Neural progenitor cell (in vitro differentiated cells): ENCODE measurements at regions not wholly inside any gene's neighbourhood (a gene's known extent, or its start where the extent isn't known, plus 50 kb on each side); places are given as distances from the start of the nearest gene placed in this dataset.

ENCODE experiments used
- DNase-seq: peaks from one replicate; pipeline ENCODE4 v3.0.0-alpha.2; 2016; ENCODE audit warnings: low spot score
- H2AFZ ChIP-seq: fragments of 200-600 bp; sonication (generic); replicated peaks from 2 replicates; pipeline ENCODE4 v1.6.1; 2016; ENCODE audit warnings: antibody characterized with exemption
- H3F3A ChIP-seq: fragments of 200-600 bp; sonication (generic); 2 replicates; pipeline ENCODE4 v1.6.1; 2016; ENCODE audit warnings: antibody characterized with exemption, low read depth
- H3K27ac ChIP-seq: fragments of 200-600 bp; sonication (generic); 2 replicates; pipeline ENCODE4 v1.5.1; 2016; ENCODE audit warnings: mild to moderate bottlenecking
- H3K27me3 ChIP-seq: fragments of 200-600 bp; sonication (generic); 2 replicates; pipeline ENCODE4 v1.6.1; 2016; ENCODE audit warnings: mild to moderate bottlenecking, moderate library complexity
- H3K36me3 ChIP-seq: fragments of 200-600 bp; sonication (generic); 2 replicates; pipeline ENCODE4 v1.5.1; 2016
- H3K4me1 ChIP-seq: fragments of 200-600 bp; sonication (generic); 2 replicates; pipeline ENCODE4 v1.6.1; 2016; ENCODE audit warnings: mixed run types
- H3K4me2 ChIP-seq: fragments of 200-600 bp; sonication (generic); 2 replicates; pipeline ENCODE4 v1.6.1; 2016
- H3K4me3 ChIP-seq: fragments of 200-600 bp; sonication (generic); 2 replicates; pipeline ENCODE4 v1.5.1; 2016
- H3K79me2 ChIP-seq: fragments of 200-600 bp; sonication (generic); 2 replicates; pipeline ENCODE4 v1.6.1; 2016; ENCODE audit warnings: low read depth
- H3K9ac ChIP-seq: fragments of 200-600 bp; sonication (generic); 2 replicates; pipeline ENCODE4 v1.6.1; 2016
- H3K9me3 ChIP-seq: fragments of 200-600 bp; sonication (generic); 2 replicates; pipeline ENCODE4 v1.5.1; 2016; ENCODE audit warnings: low read depth
- H4K20me1 ChIP-seq: fragments of 200-600 bp; sonication (generic); 2 replicates; pipeline ENCODE4 v1.6.1; 2016; ENCODE audit warnings: low read depth
- H3K27ac Mint-ChIP-seq: 3 replicates; pipeline ENCODE4 v1.8.0; 2021; ENCODE audit warnings: mixed read lengths
- H3K27me3 Mint-ChIP-seq: 2 replicates; pipeline ENCODE4 v1.8.0; 2022; ENCODE audit warnings: low read depth, mild to moderate bottlenecking, inconsistent platforms, moderate library complexity, mixed read lengths; ENCODE audit not compliant: insufficient read depth
- H3K36me3 Mint-ChIP-seq: 3 replicates; pipeline ENCODE4 v1.8.0; 2021; ENCODE audit warnings: mixed read lengths
- H3K4me1 Mint-ChIP-seq: 3 replicates; pipeline ENCODE4 v1.8.0; 2021; ENCODE audit warnings: mixed read lengths
- H3K4me3 Mint-ChIP-seq: 3 replicates; pipeline ENCODE4 v1.8.0; 2021; ENCODE audit warnings: mild to moderate bottlenecking, moderate library complexity, mixed read lengths
- H3K9me3 Mint-ChIP-seq: 3 replicates; pipeline ENCODE4 v1.8.0; 2020; ENCODE audit warnings: mixed read lengths
- EZH2 ChIP-seq: fragments of 200-600 bp; sonication (generic); IDR thresholded peaks from 2 replicates; pipeline ENCODE4 v1.6.1; 2017; ENCODE audit warnings: antibody characterized with exemption, mild to moderate bottlenecking, moderate library complexity
- EZH2phosphoT487 ChIP-seq: fragments of 200-600 bp; sonication (generic); IDR thresholded peaks from 2 replicates; pipeline ENCODE4 v1.6.1; 2017; ENCODE audit warnings: antibody characterized with exemption
- TF ChIP-seq, protein P1 (sequence below): fragments of 200-600 bp; sonication (generic); IDR thresholded peaks from 2 replicates; pipeline ENCODE4 v1.5.1; 2017; ENCODE audit warnings: antibody characterized with exemption, mild to moderate bottlenecking

DNA sequence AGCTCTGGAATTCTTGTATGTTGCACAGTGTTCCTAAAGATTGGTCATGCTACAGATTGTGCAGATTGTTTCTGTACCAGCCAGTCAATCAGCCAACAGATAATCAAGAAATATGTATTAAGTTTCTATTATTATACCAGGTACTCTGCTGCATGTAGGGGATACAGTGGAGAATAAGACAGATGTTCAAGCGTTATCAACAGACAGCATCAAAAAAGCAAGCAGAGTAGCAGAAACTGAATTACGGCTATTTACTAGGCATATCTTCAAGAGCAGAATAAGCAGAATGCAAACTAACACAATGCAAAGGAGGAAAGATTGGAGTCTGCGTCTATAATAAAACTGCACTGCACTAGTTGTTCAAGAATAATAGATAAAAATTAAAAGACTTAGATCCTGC is 278.6 kb downstream of the ETS1 start:
- H2AFZ ChIP-seq, result no peak overlapping the region
- H3K4me1 Mint-ChIP-seq, result no peaks in the 10 kb centered on the region
- no peak overlapping the region for H3K27ac Mint-ChIP-seq
- H3K27ac ChIP-seq, result no peak overlapping the region
- H3K4me3 ChIP-seq, result no peak overlapping the region
- peaks cover 2% of the 10 kb centered on the region for H3K27me3 Mint-ChIP-seq
- TF ChIP-seq EZH2phosphoT487 (no peak), EZH2 (no peak)
- TF ChIP-seq, protein P1, sequence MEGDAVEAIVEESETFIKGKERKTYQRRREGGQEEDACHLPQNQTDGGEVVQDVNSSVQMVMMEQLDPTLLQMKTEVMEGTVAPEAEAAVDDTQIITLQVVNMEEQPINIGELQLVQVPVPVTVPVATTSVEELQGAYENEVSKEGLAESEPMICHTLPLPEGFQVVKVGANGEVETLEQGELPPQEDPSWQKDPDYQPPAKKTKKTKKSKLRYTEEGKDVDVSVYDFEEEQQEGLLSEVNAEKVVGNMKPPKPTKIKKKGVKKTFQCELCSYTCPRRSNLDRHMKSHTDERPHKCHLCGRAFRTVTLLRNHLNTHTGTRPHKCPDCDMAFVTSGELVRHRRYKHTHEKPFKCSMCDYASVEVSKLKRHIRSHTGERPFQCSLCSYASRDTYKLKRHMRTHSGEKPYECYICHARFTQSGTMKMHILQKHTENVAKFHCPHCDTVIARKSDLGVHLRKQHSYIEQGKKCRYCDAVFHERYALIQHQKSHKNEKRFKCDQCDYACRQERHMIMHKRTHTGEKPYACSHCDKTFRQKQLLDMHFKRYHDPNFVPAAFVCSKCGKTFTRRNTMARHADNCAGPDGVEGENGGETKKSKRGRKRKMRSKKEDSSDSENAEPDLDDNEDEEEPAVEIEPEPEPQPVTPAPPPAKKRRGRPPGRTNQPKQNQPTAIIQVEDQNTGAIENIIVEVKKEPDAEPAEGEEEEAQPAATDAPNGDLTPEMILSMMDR, result no peak
- H3K4me1 ChIP-seq, result no peaks in the 10 kb centered on the region
- H3K9me3 ChIP-seq, result no peaks in the 10 kb centered on the region
- H3K9me3 Mint-ChIP-seq, result peaks cover 3% of the 10 kb centered on the region
- H3K79me2 ChIP-seq, result no peaks in the 10 kb centered on the region
- DNase-seq, result no peak
- no peaks in the 10 kb centered on the region for H4K20me1 ChIP-seq
- H3F3A ChIP-seq, result no peaks in the 10 kb centered on the region
- no peak overlapping the region for H3K4me3 Mint-ChIP-seq
- H3K36me3 ChIP-seq, result no peaks in the 10 kb centered on the region
- H3K4me2 ChIP-seq, result no peak overlapping the region
- no peaks in the 10 kb centered on the region for H3K36me3 Mint-ChIP-seq
- H3K27me3 ChIP-seq, result no peaks in the 10 kb centered on the region
- no peak overlapping the region for H3K9ac ChIP-seq

DNA sequence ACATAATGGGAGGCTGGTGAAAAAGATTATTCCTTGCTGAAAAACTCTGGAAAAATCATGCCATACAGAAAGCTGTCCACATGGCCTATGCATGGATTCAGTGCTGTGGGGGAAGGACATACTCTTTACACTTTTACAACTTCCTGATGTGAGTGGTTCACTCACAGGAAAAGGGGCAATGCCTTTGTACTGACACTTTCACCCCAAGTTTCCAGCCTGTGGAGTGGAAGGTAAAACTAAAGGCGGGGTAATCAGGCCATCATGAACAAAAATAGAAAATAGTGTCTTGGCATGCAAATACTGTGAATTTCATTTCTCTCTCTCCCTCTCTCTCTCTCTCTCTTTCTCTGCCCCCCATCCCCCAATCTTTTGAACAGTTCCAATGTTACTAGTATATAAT is 281.8 kb downstream of the ETS1 start:
- no peaks in the 10 kb centered on the region for H3K79me2 ChIP-seq
- no peak overlapping the region for H3K9ac ChIP-seq
- no peak overlapping the region for H3K4me3 ChIP-seq
- no peak overlapping the region for H3K27ac ChIP-seq
- TF ChIP-seq EZH2 (no peak), EZH2phosphoT487 (no peak)
- TF ChIP-seq, protein P1, result no peak
- H3K4me1 ChIP-seq, result no peaks in the 10 kb centered on the region
- no peaks in the 10 kb centered on the region for H3K27me3 ChIP-seq
- H3K4me1 Mint-ChIP-seq, result no peaks in the 10 kb centered on the region
- no peaks in the 10 kb centered on the region for H3K9me3 Mint-ChIP-seq
- H3K27me3 Mint-ChIP-seq, result peaks cover 2% of the 10 kb centered on the region
- DNase-seq, result no peak
- no peaks in the 10 kb centered on the region for H3K36me3 Mint-ChIP-seq
- H3K4me2 ChIP-seq, result no peak overlapping the region
- no peak overlapping the region for H2AFZ ChIP-seq
- no peak overlapping the region for H3K27ac Mint-ChIP-seq
- no peaks in the 10 kb centered on the region for H3F3A ChIP-seq
- H3K4me3 Mint-ChIP-seq, result no peak overlapping the region
- H3K9me3 ChIP-seq, result no peaks in the 10 kb centered on the region
- H3K36me3 ChIP-seq, result no peaks in the 10 kb centered on the region
- H4K20me1 ChIP-seq, result no peaks in the 10 kb centered on the region

DNA sequence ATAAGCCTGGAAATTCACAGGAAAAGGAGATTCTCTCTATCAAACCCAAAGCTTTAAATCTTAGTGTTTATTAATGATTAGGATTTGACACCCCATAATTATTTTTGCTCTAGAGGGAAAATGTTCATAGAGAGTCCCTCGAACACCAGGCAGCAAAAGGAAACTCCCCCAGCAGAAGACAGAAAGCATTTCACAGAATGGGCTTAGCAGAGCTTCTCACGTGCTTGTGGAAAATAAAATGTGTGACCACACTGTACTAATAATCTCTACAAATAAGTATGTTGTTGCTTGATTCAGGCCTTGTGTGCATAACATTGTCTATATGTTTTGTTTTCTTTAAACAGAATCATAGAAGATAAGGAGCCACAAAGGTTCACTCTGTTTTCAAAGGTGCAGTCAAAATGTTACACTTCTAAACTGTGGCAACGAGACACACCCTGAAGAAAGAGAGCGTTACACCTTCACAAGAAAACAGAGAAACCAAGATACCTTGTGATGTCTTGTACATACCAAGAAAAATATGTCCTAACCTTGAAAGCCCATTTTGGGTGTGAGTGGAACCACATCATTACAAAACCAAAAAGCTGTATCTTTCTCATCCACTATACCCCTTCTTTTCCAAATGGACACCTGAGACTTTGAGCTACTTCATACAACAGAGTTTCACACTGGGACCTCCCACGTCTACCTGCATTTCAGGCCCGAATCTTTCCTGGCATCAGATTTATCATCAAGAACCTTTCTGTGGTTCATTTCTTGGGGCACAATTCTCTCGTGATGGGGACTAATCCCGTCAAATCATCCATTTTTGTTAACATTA is 282.5 kb downstream of the ETS1 start:
- no peaks in the 10 kb centered on the region for H3K36me3 Mint-ChIP-seq
- H3K4me3 Mint-ChIP-seq, result no peak overlapping the region
- no peak for TF ChIP-seq EZH2phosphoT487
- TF ChIP-seq EZH2, result no peak
- TF ChIP-seq, protein P1, result no peak
- no peak overlapping the region for H2AFZ ChIP-seq
- H3K27me3 ChIP-seq, result no peaks in the 10 kb centered on the region
- H3K9me3 Mint-ChIP-seq, result no peaks in the 10 kb centered on the region
- no peaks in the 10 kb centered on the region for H3K4me1 Mint-ChIP-seq
- no peak overlapping the region for H3K27ac ChIP-seq
- H3K4me2 ChIP-seq, result no peak overlapping the region
- H3K4me1 ChIP-seq, result no peaks in the 10 kb centered on the region
- H3K27me3 Mint-ChIP-seq, result peaks cover 2% of the 10 kb centered on the region
- no peak for DNase-seq
- H4K20me1 ChIP-seq, result no peaks in the 10 kb centered on the region
- no peak overlapping the region for H3K27ac Mint-ChIP-seq
- H3K4me3 ChIP-seq, result no peak overlapping the region
- H3K9ac ChIP-seq, result no peak overlapping the region
- H3K9me3 ChIP-seq, result no peaks in the 10 kb centered on the region
- no peaks in the 10 kb centered on the region for H3K79me2 ChIP-seq
- no peaks in the 10 kb centered on the region for H3F3A ChIP-seq
- H3K36me3 ChIP-seq, result no peaks in the 10 kb centered on the region
